ENCODE measurements at regions not wholly inside any gene's neighbourhood (a gene's known extent, or its start where the extent isn't known, plus 50 kb on each side); places are given as distances from the start of the nearest gene placed in this dataset.

GRCh38 chr6:115706981-115707380 is 353.7 kb downstream of the FRK start:
- Histone ChIP-seq H4K20me1 (ENCODE audit: control insufficient read depth, insufficient read depth) (no peaks in the 10 kb centered on the region), H3K36me3 (ENCODE audit: control insufficient read depth in 2 of 2, insufficient read depth in 2 of 2, low read length in 1 of 2) (no peaks in the 10 kb centered on the region), H3K79me2 (ENCODE audit: control insufficient read depth, insufficient read depth, low read length) (no peaks in the 10 kb centered on the region), H3K27ac (ENCODE audit: control insufficient read depth, insufficient read depth) (no peak overlapping the region), H3K4me1 (ENCODE audit: control insufficient read depth, insufficient read depth, low read length) (no peaks in the 10 kb centered on the region), H3K4me2 (ENCODE audit: control insufficient read depth, insufficient read depth) (no peak overlapping the region), H3K9me3 (replicated peaks; ENCODE audit: control insufficient read depth, insufficient read depth, low read length) (no peaks in the 10 kb centered on the region; the same call in 2 of the 3 replicates), H3K9ac (ENCODE audit: control insufficient read depth, insufficient read depth, low read length) (no peak overlapping the region), H3K27me3 (replicated peaks in 1 of 2; ENCODE audit: control insufficient read depth in 2 of 2, insufficient read depth in 2 of 2, low read length in 1 of 2) (no peaks in the 10 kb centered on the region), H3K4me3 (no peak overlapping the region), H2AFZ (ENCODE audit: control insufficient read depth, low read depth, low read length) (no peak overlapping the region)
- BruUV-seq (replicated peaks), result no TSS peak
- ChIA-PET CTCF (interaction anchor here (1.3 kb wide), 1 partner anchor 8 kb away, joined by 5 read pairs; no protein-coding TSS in a partner anchor), RAD21 (ENCODE audit: unreplicated experiment) (no interaction called here), SMC1A (ENCODE audit: uncharacterized antibody, unreplicated experiment) (no interaction called here), POLR2A (no interaction called here)
- in situ Hi-C loops (cut with MboI), result no loop called here
- 28% methylated on average over 2 of the region's 2 CpGs for WGBS (ENCODE audit: insufficient coverage, insufficient replicate concordance, low lambda C conversion rate, missing lambda C conversion rate)
- DNase-seq (ENCODE audit: low read depth, low spot score) (no peak), ATAC-seq (no peak), FAIRE-seq (no peak)
- intact Hi-C loops (cut with micrococcal nuclease; ENCODE audit: unreplicated experiment), result no loop called here
- TF ChIP-seq SKIL (IDR thresholded peaks at IDR 0.05; ENCODE audit: low read depth, poor library complexity, severe bottlenecking) (no peak), E2F8 (IDR thresholded peaks at IDR 0.05; ENCODE audit: low read depth, partially characterized antibody) (no peak), SMC3 (IDR thresholded peaks at IDR 0.05; ENCODE audit: borderline replicate concordance, low read length) (no peak), BACH1 (IDR thresholded peaks at IDR 0.05; ENCODE audit: borderline replicate concordance) (no peak)
